GM23248 (cell line): ENCODE measurements at regions not wholly inside any gene's neighbourhood (a gene's known extent, or its start where the extent isn't known, plus 50 kb on each side); places are given as distances from the start of the nearest gene placed in this dataset.

ENCODE experiments used
- EZH2 ChIP-seq: fragments of 200-600 bp; sonication (generic); IDR thresholded peaks from 2 replicates; pipeline ENCODE4 v1.6.1; 2018; ENCODE audit warnings: antibody characterized with exemption, mild to moderate bottlenecking; ENCODE audit not compliant: insufficient read depth, poor library complexity, severe bottlenecking
- EZH2phosphoT487 ChIP-seq: fragments of 200-600 bp; sonication (generic); IDR thresholded peaks from 2 replicates; pipeline ENCODE4 v1.6.1; 2018; ENCODE audit warnings: antibody characterized with exemption, moderate library complexity, mild to moderate bottlenecking, low read depth; ENCODE audit not compliant: insufficient read depth

GRCh38 chr6:56845032-56845431, 109.9 kb upstream of the BEND6 start:
- TF ChIP-seq EZH2 (no peak), EZH2phosphoT487 (no peak)
